T-helper 1 cell treated with Interleukin-12 subunit alpha and Interleukin-12 subunit beta and Interleukin-4 antibody, amounts not matched to agents 30 μg/mL and 1 μg/mL, for 36 hours (primary cell): ENCODE measurements at regions not wholly inside any gene's neighbourhood (a gene's known extent, or its start where the extent isn't known, plus 50 kb on each side); places are given as distances from the start of the nearest gene placed in this dataset.

Experiments
- H3K27ac Mint-ChIP-seq: one replicate; pipeline ENCODE4 v1.8.0; 2021; ENCODE audit warnings: mild to moderate bottlenecking, mixed read lengths
- H3K27me3 Mint-ChIP-seq: one replicate; pipeline ENCODE4 v1.8.0; 2021; ENCODE audit warnings: low read depth, mixed read lengths
- H3K36me3 Mint-ChIP-seq: one replicate; pipeline ENCODE4 v1.8.0; 2021; ENCODE audit warnings: low read depth, mixed read lengths
- H3K4me1 Mint-ChIP-seq: one replicate; pipeline ENCODE4 v1.8.0; 2021; ENCODE audit warnings: low read depth, mixed read lengths
- H3K4me3 Mint-ChIP-seq: one replicate; pipeline ENCODE4 v1.8.0; 2021; ENCODE audit warnings: mild to moderate bottlenecking, moderate library complexity, mixed read lengths
- H3K9me3 Mint-ChIP-seq: one replicate; pipeline ENCODE4 v1.8.0; 2021; ENCODE audit warnings: mixed read lengths

DNA sequence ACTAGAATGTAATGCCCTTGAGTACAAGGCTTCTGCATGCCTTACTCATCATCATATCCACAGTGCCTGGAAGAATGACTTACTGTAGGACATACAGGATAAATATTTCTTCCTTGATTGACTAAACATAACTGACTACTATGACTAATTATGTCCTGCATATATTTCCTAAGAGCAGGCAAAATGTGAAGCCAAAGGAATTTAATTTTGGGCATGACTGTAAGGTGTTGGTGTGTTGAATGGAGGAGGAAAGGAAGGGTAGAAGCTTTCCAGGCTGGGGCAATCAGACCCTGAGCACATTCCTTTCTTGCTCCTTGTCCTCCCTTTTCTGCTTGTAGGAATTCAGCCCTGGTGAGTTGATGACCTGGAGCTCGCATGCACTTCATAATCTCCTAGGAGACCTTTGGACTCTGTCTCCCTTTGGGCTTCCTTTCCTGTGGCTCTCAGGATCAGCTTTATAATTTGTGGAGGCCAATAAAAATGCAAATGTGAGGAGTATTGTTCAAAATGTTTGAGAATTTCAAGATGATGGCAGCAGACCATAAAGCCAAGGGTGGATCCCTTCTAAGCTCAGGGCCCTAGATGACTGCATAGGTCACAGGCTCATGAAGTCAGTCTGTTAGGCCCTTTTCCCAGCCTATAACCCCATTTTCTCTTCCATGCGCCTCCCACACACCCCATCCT lies 174.0 kb downstream of the HMHB1 start:
- peaks cover 6% of the 10 kb centered on the region for H3K4me1 Mint-ChIP-seq
- H3K36me3 Mint-ChIP-seq: no peaks in the 10 kb centered on the region
- no peak overlapping the region for H3K4me3 Mint-ChIP-seq
- H3K27ac Mint-ChIP-seq: no peak overlapping the region
- no peaks in the 10 kb centered on the region for H3K9me3 Mint-ChIP-seq
- H3K27me3 Mint-ChIP-seq: peaks cover 14% of the 10 kb centered on the region

DNA sequence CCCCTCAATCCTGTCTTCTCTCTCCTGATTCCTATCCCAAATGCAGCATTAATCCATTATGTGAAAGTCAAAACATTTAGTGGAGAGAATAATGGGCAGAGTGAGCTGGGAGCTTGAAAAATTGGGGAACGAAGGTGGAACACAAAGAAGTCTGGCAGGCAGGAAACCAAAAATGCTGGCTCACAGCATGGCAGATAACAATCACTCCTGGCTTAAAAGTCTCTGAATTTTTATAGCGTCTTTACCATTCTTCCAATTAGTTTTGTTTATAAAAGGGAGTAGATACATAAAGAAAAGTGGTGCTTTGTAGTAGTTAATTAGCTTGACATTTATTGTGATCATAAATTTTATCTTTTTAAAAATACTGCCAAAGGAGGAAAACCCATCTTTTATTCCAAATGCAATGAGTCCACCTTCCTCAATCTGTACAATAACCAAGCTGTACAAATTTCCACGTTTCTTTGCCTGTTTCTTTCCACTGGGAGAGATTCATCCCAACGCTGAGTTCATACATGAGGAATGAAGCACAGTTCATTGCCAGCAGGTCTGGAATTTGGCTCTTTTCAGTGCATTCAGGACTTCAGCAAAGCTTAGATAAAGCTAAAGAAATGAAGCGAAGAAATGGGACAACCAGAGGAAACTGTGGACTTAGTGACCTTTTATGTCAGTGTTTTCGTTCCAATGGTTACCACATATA lies 174.7 kb downstream of the HMHB1 start:
- no peak overlapping the region for H3K4me3 Mint-ChIP-seq
- peaks cover 6% of the 10 kb centered on the region for H3K4me1 Mint-ChIP-seq
- no peak overlapping the region for H3K27ac Mint-ChIP-seq
- no peaks in the 10 kb centered on the region for H3K9me3 Mint-ChIP-seq
- peaks cover 14% of the 10 kb centered on the region for H3K27me3 Mint-ChIP-seq
- H3K36me3 Mint-ChIP-seq: no peaks in the 10 kb centered on the region

DNA sequence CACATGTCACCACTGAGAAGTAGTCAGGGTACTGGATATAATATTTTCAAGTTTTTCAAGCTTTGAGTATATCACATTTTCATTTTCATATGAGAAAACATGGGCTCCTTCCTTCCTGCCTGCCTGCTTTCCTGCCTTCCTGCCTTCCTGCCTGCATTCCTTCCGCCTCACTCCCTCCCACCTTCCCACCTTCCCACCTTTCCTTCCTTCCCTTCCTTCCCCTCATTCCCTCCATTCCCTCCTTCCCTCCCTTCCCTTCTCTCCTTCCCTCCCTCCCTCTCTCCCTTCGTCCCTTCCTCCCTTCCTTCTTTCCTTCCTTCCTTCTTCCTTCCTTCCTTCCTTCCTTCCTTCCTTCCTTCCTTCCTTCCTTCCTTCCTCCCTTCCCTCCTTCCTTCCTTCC lies 175.3 kb downstream of the HMHB1 start:
- H3K27me3 Mint-ChIP-seq: peaks cover 14% of the 10 kb centered on the region
- H3K27ac Mint-ChIP-seq: no peak overlapping the region
- H3K36me3 Mint-ChIP-seq: no peaks in the 10 kb centered on the region
- no peaks in the 10 kb centered on the region for H3K9me3 Mint-ChIP-seq
- H3K4me3 Mint-ChIP-seq: no peak overlapping the region
- peaks cover 6% of the 10 kb centered on the region for H3K4me1 Mint-ChIP-seq

DNA sequence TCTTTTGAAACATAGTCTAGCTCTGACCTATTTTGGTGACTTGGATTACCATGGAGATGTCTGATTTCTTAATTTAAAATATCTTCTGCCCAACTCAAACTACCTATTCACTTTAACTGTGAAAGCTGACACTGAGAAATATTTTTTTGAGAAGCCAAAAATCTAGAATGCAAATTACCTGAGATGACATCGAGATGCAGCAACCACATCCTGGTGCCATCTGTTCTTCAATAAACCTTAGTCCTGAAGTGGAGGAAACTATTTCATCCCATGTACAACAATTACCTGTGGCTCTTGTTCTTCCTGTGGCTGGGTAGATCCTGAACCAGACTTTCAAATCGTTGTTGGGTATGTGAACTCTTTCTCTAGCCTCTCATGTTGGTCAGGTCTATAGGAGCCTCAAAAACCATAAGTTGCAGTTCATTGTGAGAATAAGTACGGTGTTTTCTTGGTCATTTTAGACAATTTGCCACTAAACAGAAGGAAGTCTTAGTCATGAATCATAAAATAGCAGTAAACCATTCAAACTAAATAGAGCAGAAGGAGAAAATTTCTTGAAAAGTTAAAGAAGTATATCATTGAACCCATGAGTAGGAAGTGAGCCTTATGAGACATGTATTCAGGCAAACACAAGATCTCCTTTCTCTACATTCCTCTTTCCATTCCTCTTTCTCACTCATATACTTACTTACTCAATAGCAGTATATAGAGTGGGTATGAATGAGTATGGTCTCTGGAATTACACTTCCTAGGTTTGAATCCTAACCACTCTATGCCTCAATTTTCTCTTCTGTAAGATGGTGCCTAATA lies 176.0 kb downstream of the HMHB1 start:
- H3K4me3 Mint-ChIP-seq: no peak overlapping the region

DNA sequence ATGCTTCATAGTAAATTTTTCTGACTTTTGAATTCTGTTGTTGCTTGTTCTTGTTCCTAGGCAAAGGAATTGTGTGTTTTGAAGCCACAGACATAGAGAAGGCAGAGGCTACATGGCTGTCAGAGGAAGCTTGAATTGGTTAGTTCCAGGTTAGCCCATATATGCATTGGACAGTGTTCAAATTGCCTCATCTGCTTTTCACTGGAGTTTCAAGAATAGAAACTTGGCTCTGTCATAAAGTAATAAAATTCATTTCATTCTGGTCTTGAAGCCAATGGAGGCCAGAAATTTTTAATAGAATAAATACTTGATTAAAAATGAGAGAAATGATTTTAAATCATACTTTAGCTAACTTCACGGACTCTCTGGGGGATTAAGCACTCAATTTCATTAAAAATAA lies 178.0 kb downstream of the YIPF5 start:
- Mint-ChIP-seq H3K36me3 (no peaks in the 10 kb centered on the region), H3K4me3 (no peak overlapping the region), H3K4me1 (peaks cover 6% of the 10 kb centered on the region), H3K27ac (no peak overlapping the region), H3K9me3 (no peaks in the 10 kb centered on the region), H3K27me3 (peaks cover 11% of the 10 kb centered on the region)

More for the DNA sequence above, 176.0 kb downstream of the HMHB1 start:
- peaks cover 6% of the 10 kb centered on the region for H3K4me1 Mint-ChIP-seq
- no peak overlapping the region for H3K27ac Mint-ChIP-seq
- no peaks in the 10 kb centered on the region for H3K9me3 Mint-ChIP-seq
- peaks cover 14% of the 10 kb centered on the region for H3K27me3 Mint-ChIP-seq
- no peaks in the 10 kb centered on the region for H3K36me3 Mint-ChIP-seq

DNA sequence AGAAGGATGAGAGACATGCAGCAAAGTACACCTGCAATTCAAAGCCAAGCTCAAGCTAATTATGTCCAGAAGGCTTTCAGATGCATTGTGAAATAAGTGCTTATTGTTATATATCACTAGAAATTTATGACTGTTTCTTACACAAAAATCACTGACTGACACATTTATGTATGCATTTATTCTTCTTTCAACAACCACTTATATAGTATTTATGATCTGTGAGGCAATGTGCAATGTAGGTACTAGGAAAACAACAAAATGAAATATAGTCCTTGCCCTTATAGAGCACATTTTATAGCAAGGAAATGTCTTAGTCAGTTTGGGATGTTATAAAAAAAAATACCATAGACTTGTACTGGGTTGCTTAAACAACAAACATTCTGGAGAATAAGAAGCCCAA lies 167.6 kb downstream of the YIPF5 start:
- no peaks in the 10 kb centered on the region for H3K4me1 Mint-ChIP-seq
- no peaks in the 10 kb centered on the region for H3K9me3 Mint-ChIP-seq
- peaks cover 6% of the 10 kb centered on the region for H3K27me3 Mint-ChIP-seq
- no peak overlapping the region for H3K27ac Mint-ChIP-seq
- H3K36me3 Mint-ChIP-seq: no peaks in the 10 kb centered on the region
- no peak overlapping the region for H3K4me3 Mint-ChIP-seq

DNA sequence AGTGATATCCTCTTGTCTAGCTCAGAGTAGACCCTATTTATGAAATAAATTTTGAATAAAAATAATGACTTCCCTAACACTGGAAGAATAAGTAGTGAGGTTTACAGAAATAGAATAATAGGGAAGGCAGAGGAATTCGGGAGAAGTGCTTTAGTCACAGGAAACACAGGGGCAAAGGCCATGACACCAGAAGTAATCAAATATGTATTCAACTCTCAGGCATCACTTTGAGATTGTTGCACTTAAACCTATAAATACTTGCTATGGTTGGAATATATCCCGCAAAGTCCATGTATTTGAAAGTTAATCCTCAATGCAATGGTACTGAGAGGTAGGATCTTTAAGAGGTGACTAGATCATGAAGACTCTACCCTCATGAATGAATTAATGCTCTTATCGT lies 166.8 kb downstream of the YIPF5 start:
- H3K4me3 Mint-ChIP-seq: no peak overlapping the region

DNA sequence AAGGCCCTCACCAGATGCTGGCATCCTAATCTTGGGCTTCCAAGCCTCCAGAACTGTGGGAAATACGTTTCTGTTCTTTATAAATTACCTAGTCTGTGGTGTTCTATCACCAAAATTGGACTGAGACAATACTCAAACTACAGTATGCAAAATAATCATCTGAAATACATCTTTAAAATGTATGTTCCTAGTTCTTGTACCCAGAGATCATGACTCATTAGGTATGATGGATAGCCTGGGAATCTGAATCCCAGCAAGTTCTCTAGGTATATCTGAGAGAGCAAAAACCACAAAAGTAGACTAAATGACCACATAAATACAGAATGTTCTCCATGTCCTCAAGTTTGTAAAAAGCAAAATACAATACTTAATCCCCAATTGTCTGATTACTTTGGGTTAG lies 166.3 kb downstream of the YIPF5 start:
- no peaks in the 10 kb centered on the region for H3K4me1 Mint-ChIP-seq
- peaks cover 6% of the 10 kb centered on the region for H3K27me3 Mint-ChIP-seq
- no peaks in the 10 kb centered on the region for H3K36me3 Mint-ChIP-seq
- H3K27ac Mint-ChIP-seq: no peak overlapping the region
- no peak overlapping the region for H3K4me3 Mint-ChIP-seq
- no peaks in the 10 kb centered on the region for H3K9me3 Mint-ChIP-seq

More for the DNA sequence above, 166.8 kb downstream of the YIPF5 start:
- H3K9me3 Mint-ChIP-seq: no peaks in the 10 kb centered on the region
- H3K4me1 Mint-ChIP-seq: no peaks in the 10 kb centered on the region
- H3K27me3 Mint-ChIP-seq: peaks cover 6% of the 10 kb centered on the region
- H3K36me3 Mint-ChIP-seq: no peaks in the 10 kb centered on the region
- H3K27ac Mint-ChIP-seq: no peak overlapping the region

DNA sequence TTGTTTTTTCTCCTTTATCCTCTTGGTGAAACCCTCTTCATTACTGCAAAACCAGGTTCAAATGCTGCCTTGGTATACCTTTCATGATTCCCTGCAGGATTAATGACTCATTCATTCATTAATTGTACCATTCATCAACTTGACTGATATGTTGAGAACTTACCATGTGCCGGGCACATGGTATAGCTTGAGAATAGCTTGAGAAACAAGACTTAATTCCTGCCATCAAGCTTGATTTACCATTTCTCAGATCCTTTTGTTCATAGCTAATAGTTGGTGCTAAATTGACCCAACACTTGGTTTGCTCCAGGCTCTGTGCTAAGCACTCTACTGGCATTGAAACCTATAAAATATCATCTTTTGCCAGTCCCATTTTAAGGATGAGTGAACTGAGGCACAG lies 165.7 kb downstream of the YIPF5 start:
- H3K27ac Mint-ChIP-seq: no peak overlapping the region
- no peaks in the 10 kb centered on the region for H3K36me3 Mint-ChIP-seq
- H3K27me3 Mint-ChIP-seq: peaks cover 6% of the 10 kb centered on the region
- H3K4me1 Mint-ChIP-seq: no peaks in the 10 kb centered on the region
- H3K4me3 Mint-ChIP-seq: no peak overlapping the region
- H3K9me3 Mint-ChIP-seq: no peaks in the 10 kb centered on the region

DNA sequence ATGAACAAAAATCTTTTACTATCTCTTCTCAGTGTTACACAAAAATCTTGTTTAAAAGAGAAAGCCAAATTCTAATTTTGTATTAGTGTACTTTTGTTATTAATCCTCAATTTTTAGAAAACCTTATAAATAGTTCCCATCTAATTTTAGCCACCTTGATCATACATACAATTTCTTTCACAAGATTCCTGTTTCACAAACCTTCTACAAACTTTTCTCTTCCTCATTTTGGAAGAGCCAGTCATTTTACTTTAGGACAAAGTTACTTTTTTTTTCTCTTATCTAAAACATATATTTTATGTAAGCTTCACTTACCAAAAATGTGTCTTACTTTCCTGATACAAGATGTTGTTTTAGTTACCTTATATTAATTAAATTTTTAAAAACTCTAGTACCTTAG lies 161.3 kb downstream of the YIPF5 start:
- no peak overlapping the region for H3K27ac Mint-ChIP-seq
- no peak overlapping the region for H3K4me3 Mint-ChIP-seq
- H3K27me3 Mint-ChIP-seq: peaks cover 6% of the 10 kb centered on the region
- peaks cover under 1% of the 10 kb centered on the region for H3K36me3 Mint-ChIP-seq
- H3K4me1 Mint-ChIP-seq: no peaks in the 10 kb centered on the region
- peaks cover 17% of the 10 kb centered on the region for H3K9me3 Mint-ChIP-seq

DNA sequence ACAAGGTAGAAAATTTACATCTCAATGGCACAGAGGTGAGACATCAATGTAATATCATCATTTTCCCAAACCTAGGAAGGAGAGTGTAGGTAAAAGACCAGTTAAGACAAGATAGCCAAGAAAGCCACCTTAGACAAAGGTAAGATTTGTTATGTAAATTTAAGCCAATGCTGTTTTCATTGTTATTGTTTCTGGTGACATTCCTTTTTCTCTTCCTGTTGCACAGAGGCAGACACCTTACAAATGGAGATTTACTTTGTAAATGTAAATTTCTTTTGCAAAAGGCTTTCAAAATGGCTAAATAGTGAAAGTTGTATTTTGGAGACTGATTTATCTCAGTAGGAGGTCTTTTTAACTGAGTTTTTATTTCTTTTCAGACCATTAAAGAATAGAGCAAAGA lies 159.1 kb downstream of the YIPF5 start:
- Mint-ChIP-seq H3K27ac (no peak overlapping the region), H3K9me3 (peaks cover 17% of the 10 kb centered on the region), H3K4me1 (no peaks in the 10 kb centered on the region), H3K4me3 (no peak overlapping the region), H3K27me3 (no peaks in the 10 kb centered on the region), H3K36me3 (peaks cover 1% of the 10 kb centered on the region)

DNA sequence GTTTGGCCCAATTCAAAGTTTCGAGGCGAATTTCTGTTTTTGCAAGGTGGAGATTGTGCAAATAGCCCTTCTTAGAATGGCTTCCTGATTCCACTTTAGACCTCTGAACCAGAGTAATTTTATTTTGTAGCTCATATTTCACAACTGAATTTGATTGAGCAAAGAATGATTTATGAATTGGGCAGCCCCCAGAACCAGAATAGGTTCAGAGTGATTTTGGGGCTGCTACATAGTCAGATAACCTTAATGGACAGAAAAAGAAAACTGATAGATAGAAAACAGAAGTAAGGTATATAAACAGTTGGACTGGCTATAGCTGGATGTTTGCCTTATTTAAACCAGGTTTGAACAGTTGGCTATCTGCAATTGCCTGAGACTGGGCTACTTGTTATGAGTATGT lies 156.6 kb downstream of the YIPF5 start:
- Mint-ChIP-seq H3K4me1 (no peaks in the 10 kb centered on the region), H3K9me3 (peaks cover 17% of the 10 kb centered on the region), H3K27ac (no peak overlapping the region), H3K27me3 (no peaks in the 10 kb centered on the region), H3K4me3 (no peak overlapping the region), H3K36me3 (peaks cover 1% of the 10 kb centered on the region)

DNA sequence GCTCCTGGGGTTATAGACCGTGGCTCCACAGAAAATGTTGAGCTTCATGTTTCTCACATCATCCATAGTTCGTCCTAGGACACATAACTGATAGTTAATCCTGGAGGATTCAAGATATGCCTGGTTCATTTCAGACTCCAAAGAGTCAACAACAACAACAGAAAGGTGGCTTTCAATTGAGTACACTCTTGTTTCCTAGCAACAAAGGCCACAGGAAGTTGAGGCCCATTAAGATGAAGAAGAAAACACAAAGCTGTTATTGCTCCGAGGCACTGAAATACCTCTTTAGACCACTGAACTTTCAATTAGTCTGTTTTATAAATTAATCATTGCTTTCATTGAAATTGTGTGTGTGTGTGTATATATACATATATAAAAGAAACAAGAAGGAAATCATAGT lies 154.5 kb downstream of the YIPF5 start:
- H3K36me3 Mint-ChIP-seq: peaks cover 1% of the 10 kb centered on the region
- no peaks in the 10 kb centered on the region for H3K4me1 Mint-ChIP-seq
- H3K27ac Mint-ChIP-seq: no peak overlapping the region
- no peak overlapping the region for H3K4me3 Mint-ChIP-seq
- no peaks in the 10 kb centered on the region for H3K27me3 Mint-ChIP-seq
- H3K9me3 Mint-ChIP-seq: peaks cover 19% of the 10 kb centered on the region

DNA sequence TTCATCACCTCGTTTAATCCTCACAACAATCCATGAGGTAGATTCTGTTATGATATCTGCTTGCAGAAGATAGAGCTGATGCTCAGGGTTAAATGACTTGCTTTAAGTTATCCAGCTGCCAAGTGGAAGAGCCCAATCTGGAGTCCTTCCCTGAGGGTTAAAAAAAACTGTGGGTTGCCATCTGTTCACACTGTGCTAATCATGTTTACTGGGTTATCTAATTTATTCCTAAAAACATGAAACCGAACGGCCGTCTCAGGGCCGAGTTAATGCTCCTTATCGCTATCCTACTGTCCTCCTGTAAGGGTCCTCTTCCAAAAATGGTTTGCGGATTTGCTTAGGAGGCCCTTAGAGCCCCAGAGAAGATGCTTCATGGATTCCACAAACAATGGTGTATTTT lies 153.3 kb downstream of the YIPF5 start:
- Mint-ChIP-seq H3K27ac (no peak overlapping the region), H3K4me3 (no peak overlapping the region), H3K27me3 (no peaks in the 10 kb centered on the region), H3K36me3 (peaks cover 1% of the 10 kb centered on the region), H3K4me1 (no peaks in the 10 kb centered on the region), H3K9me3 (peaks cover 16% of the 10 kb centered on the region)

DNA sequence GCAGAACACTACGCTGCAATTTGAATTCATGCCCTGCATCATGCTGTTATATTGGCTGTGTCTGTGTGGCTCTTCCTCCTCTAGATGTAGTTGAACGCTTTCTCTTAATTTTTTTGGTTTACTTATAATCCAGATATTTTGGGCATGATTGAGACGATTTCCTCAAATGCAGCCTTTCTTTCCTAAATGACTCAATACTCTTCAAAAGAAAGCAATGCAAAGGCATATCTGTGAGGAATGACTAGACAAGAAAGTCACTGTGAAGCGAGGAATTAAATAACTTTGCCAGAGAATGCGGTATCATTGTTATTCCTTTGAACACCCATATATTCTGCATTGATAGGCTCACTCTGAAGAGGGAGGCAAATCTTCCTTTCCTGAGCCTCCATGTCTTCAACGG lies 152.8 kb downstream of the YIPF5 start:
- Mint-ChIP-seq H3K9me3 (peaks cover 16% of the 10 kb centered on the region), H3K27ac (no peak overlapping the region), H3K36me3 (peaks cover 1% of the 10 kb centered on the region), H3K27me3 (no peaks in the 10 kb centered on the region), H3K4me1 (no peaks in the 10 kb centered on the region), H3K4me3 (no peak overlapping the region)
